ENCODE measurements at regions not wholly inside any gene's neighbourhood (a gene's known extent, or its start where the extent isn't known, plus 50 kb on each side); places are given as distances from the start of the nearest gene placed in this dataset.
A peak's percentile ranks its signal among the peaks of the same experiment; 100 is the strongest.

DNA sequence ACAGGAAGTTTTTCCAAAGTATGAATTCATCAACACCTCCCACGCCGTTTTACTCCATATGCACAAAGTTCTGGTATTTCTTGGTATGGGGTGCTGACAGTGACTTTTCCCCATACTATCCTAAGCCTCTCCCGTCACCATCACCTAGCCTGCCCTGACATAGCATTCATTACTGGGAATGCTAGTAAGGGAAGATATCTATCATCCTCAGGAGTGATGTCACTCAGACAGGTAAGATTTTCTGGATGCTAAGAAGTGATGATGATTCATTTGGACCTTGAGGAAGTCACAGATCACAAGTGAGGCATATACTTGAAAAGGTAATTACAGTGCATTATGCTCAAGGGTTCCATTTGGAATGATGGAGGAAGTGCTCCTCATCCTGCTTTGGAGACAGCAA, 355.1 kb upstream of the STAC start:
- ATAC-seq, result no peak
- TF ChIP-seq ZC3H10 (CRISPR knock-in tag; IDR thresholded peaks at IDR 0.05), result no peak
- TF ChIP-seq CSDC2 (CRISPR knock-in tag; IDR thresholded peaks at IDR 0.05), result no peak
- TF ChIP-seq ZNF565 (CRISPR knock-in tag; conservative IDR thresholded peaks at IDR 0.05; ENCODE audit: low read depth), result no peak
- TF ChIP-seq BACH2 (CRISPR knock-in tag; IDR thresholded peaks at IDR 0.05; ENCODE audit: borderline replicate concordance), result no peak
- TF ChIP-seq, protein P1, sequence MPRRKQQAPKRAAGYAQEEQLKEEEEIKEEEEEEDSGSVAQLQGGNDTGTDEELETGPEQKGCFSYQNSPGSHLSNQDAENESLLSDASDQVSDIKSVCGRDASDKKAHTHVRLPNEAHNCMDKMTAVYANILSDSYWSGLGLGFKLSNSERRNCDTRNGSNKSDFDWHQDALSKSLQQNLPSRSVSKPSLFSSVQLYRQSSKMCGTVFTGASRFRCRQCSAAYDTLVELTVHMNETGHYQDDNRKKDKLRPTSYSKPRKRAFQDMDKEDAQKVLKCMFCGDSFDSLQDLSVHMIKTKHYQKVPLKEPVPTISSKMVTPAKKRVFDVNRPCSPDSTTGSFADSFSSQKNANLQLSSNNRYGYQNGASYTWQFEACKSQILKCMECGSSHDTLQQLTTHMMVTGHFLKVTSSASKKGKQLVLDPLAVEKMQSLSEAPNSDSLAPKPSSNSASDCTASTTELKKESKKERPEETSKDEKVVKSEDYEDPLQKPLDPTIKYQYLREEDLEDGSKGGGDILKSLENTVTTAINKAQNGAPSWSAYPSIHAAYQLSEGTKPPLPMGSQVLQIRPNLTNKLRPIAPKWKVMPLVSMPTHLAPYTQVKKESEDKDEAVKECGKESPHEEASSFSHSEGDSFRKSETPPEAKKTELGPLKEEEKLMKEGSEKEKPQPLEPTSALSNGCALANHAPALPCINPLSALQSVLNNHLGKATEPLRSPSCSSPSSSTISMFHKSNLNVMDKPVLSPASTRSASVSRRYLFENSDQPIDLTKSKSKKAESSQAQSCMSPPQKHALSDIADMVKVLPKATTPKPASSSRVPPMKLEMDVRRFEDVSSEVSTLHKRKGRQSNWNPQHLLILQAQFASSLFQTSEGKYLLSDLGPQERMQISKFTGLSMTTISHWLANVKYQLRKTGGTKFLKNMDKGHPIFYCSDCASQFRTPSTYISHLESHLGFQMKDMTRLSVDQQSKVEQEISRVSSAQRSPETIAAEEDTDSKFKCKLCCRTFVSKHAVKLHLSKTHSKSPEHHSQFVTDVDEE (CRISPR knock-in tag; IDR thresholded peaks at IDR 0.05), result no peak
- no peak for TF ChIP-seq OSR1 (CRISPR knock-in tag; IDR thresholded peaks at IDR 0.05)
- no peak for TF ChIP-seq GLIS3 (CRISPR knock-in tag; IDR thresholded peaks at IDR 0.05)
- TF ChIP-seq ARNTL (CRISPR knock-in tag; IDR thresholded peaks at IDR 0.05; ENCODE audit: borderline replicate concordance, low read depth), result no peak
- TF ChIP-seq TCF4 (CRISPR knock-in tag; IDR thresholded peaks at IDR 0.05; ENCODE audit: borderline replicate concordance), result no peak
- TF ChIP-seq POU6F1 (CRISPR knock-in tag; IDR thresholded peaks at IDR 0.05; ENCODE audit: borderline replicate concordance, low read depth), result no peak
- TF ChIP-seq, protein P2, sequence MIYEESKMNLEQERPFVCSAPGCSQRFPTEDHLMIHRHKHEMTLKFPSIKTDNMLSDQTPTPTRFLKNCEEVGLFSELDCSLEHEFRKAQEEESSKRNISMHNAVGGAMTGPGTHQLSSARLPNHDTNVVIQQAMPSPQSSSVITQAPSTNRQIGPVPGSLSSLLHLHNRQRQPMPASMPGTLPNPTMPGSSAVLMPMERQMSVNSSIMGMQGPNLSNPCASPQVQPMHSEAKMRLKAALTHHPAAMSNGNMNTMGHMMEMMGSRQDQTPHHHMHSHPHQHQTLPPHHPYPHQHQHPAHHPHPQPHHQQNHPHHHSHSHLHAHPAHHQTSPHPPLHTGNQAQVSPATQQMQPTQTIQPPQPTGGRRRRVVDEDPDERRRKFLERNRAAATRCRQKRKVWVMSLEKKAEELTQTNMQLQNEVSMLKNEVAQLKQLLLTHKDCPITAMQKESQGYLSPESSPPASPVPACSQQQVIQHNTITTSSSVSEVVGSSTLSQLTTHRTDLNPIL (CRISPR knock-in tag; IDR thresholded peaks at IDR 0.05; ENCODE audit: low read depth), result no peak
- TF ChIP-seq PATZ1 (CRISPR knock-in tag; IDR thresholded peaks at IDR 0.05; ENCODE audit: borderline replicate concordance), result no peak
- no peak for TF ChIP-seq SNAI2 (CRISPR knock-in tag; IDR thresholded peaks at IDR 0.05)
- no peak for TF ChIP-seq ZFP30 (CRISPR knock-in tag; IDR thresholded peaks at IDR 0.05)
- no peak for TF ChIP-seq ZFP3 (CRISPR knock-in tag; IDR thresholded peaks at IDR 0.05)
- TF ChIP-seq, protein P3, sequence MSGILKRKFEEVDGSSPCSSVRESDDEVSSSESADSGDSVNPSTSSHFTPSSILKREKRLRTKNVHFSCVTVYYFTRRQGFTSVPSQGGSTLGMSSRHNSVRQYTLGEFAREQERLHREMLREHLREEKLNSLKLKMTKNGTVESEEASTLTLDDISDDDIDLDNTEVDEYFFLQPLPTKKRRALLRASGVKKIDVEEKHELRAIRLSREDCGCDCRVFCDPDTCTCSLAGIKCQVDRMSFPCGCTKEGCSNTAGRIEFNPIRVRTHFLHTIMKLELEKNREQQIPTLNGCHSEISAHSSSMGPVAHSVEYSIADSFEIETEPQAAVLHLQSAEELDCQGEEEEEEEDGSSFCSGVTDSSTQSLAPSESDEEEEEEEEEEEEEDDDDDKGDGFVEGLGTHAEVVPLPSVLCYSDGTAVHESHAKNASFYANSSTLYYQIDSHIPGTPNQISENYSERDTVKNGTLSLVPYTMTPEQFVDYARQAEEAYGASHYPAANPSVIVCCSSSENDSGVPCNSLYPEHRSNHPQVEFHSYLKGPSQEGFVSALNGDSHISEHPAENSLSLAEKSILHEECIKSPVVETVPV (CRISPR knock-in tag; IDR thresholded peaks at IDR 0.05), result no peak
- no peak for TF ChIP-seq ZNF70 (CRISPR knock-in tag; IDR thresholded peaks at IDR 0.05)

DNA sequence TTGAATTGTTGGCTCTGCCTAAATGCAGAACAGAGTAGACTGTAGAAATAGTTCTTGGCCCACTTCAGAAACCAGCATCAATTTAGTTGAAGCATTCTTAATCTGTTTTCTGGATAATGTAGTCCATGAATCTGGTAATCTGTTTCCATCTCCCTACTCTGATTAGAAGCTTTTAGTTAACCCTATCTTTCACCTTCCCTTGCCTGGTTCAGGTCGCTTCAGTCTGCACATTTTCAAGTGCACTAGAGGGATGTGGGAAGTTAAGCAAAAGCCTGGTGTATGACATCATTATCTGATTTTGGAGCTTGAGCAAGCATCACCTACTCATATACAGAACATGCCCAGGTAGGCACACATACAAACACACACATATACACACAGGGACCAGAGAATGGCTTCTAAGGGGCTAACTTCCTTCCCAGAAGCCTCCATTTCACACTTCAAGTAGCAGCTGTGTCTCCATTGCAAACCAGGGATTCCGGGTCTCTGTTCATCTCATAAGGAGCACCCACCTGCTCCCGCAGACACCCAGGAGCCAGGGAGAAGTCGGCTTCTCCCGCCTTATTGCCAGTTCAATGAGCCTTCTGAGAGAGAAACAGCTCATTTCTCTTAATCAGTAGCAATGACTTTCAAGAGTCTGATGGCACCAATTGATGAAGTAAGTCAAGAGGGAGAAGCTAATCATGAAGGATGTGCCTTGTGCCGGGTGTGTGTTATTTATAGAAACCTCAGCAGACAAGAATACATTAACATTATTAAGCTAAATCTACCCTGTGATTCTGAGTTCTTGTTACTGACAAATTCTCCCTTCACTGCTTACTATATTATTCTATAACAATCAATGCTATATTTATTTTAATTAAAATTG, 347.9 kb upstream of the STAC start:
- 0 out of 2 replicates have a peak, but pooled peaks have one; percentile 21 for TF ChIP-seq TCF4 (CRISPR knock-in tag; IDR thresholded peaks at IDR 0.05; ENCODE audit: borderline replicate concordance)
- TF ChIP-seq POU6F1 (CRISPR knock-in tag; IDR thresholded peaks at IDR 0.05; ENCODE audit: borderline replicate concordance, low read depth), result no peak
- no peak for TF ChIP-seq RARB (CRISPR knock-in tag; IDR thresholded peaks at IDR 0.05)
- TF ChIP-seq, protein P2 (CRISPR knock-in tag; IDR thresholded peaks at IDR 0.05; ENCODE audit: low read depth), result no peak
- TF ChIP-seq ZNF70 (CRISPR knock-in tag; IDR thresholded peaks at IDR 0.05), result peak; percentile 42; the same call in 1 of the 2 replicates
- peak; percentile 34 for TF ChIP-seq ISL1 (CRISPR knock-in tag; IDR thresholded peaks at IDR 0.05)
- ATAC-seq, result no peak
